ENCODE measurements at regions not wholly inside any gene's neighbourhood (a gene's known extent, or its start where the extent isn't known, plus 50 kb on each side); places are given as distances from the start of the nearest gene placed in this dataset.

- TF ChIP-seq EZH2phosphoT487 (IDR thresholded peaks at IDR 0.05; ENCODE audit: borderline replicate concordance) (no peak), CTCF (conservative IDR thresholded peaks at IDR 0.05; ENCODE audit: low read length) (no peak)
- Histone ChIP-seq H3K79me2 (ENCODE audit: insufficient read depth, low read length) (no peaks in the 10 kb centered on the region), H4K20me1 (ENCODE audit: insufficient read depth, low read length, poor library complexity, severe bottlenecking) (no peaks in the 10 kb centered on the region), H3K4me3 (ENCODE audit: low read length, poor library complexity, severe bottlenecking) (no peak overlapping the region), H3K9me2 (replicated peaks; ENCODE audit: low read depth, low read length) (no peaks in the 10 kb centered on the region), H3K4me1 (ENCODE audit: insufficient read depth, low read length, poor library complexity, severe bottlenecking) (no peaks in the 10 kb centered on the region), H3K27me3 (ENCODE audit: insufficient read depth, low read length, poor library complexity, severe bottlenecking) (no peaks in the 10 kb centered on the region), H3F3A (ENCODE audit: low read depth) (no peaks in the 10 kb centered on the region), H3K9me3 (ENCODE audit: insufficient read depth, low read depth, low read length) (no peaks in the 10 kb centered on the region), H3K36me3 (ENCODE audit: insufficient read depth, low read length) (no peaks in the 10 kb centered on the region), H3K4me2 (ENCODE audit: low read depth, low read length, poor library complexity, severe bottlenecking) (no peak overlapping the region), H3K9ac (ENCODE audit: low read depth, low read length, poor library complexity, severe bottlenecking) (no peak overlapping the region), H2AFZ (ENCODE audit: low read length) (no peak overlapping the region)
Measured at GRCh38 chr14:51333299-51333698, 93.3 kb downstream of the TMX1 start.

- Histone ChIP-seq H3K4me3 (ENCODE audit: low read length, poor library complexity, severe bottlenecking) (no peak overlapping the region), H3F3A (ENCODE audit: low read depth) (no peaks in the 10 kb centered on the region), H3K9ac (ENCODE audit: low read depth, low read length, poor library complexity, severe bottlenecking) (no peak overlapping the region), H3K27me3 (ENCODE audit: insufficient read depth, low read length, poor library complexity, severe bottlenecking) (no peaks in the 10 kb centered on the region), H3K4me2 (ENCODE audit: low read depth, low read length, poor library complexity, severe bottlenecking) (no peak overlapping the region), H2AFZ (ENCODE audit: low read length) (no peak overlapping the region), H3K4me1 (ENCODE audit: insufficient read depth, low read length, poor library complexity, severe bottlenecking) (no peaks in the 10 kb centered on the region), H3K9me3 (ENCODE audit: insufficient read depth, low read depth, low read length) (no peaks in the 10 kb centered on the region), H4K20me1 (ENCODE audit: insufficient read depth, low read length, poor library complexity, severe bottlenecking) (no peaks in the 10 kb centered on the region), H3K36me3 (ENCODE audit: insufficient read depth, low read length) (no peaks in the 10 kb centered on the region), H3K9me2 (replicated peaks; ENCODE audit: low read depth, low read length) (no peaks in the 10 kb centered on the region), H3K79me2 (ENCODE audit: insufficient read depth, low read length) (no peaks in the 10 kb centered on the region)
- no peak for TF ChIP-seq EZH2phosphoT487 (IDR thresholded peaks at IDR 0.05; ENCODE audit: borderline replicate concordance)
- TF ChIP-seq CTCF (conservative IDR thresholded peaks at IDR 0.05; ENCODE audit: low read length): no peak
Measured at GRCh38 chr14:51333901-51334521, 94.0 kb downstream of the TMX1 start.

- no peaks in the 10 kb centered on the region for H3F3A ChIP-seq (ENCODE audit: low read depth)
- no peak overlapping the region for H3K4me2 ChIP-seq (ENCODE audit: low read depth, low read length, poor library complexity, severe bottlenecking)
- H3K9ac ChIP-seq (ENCODE audit: low read depth, low read length, poor library complexity, severe bottlenecking): no peak overlapping the region
- H4K20me1 ChIP-seq (ENCODE audit: insufficient read depth, low read length, poor library complexity, severe bottlenecking): no peaks in the 10 kb centered on the region
- H3K9me2 ChIP-seq (replicated peaks; ENCODE audit: low read depth, low read length): no peaks in the 10 kb centered on the region
- no peaks in the 10 kb centered on the region for H3K36me3 ChIP-seq (ENCODE audit: insufficient read depth, low read length)
- TF ChIP-seq CTCF (conservative IDR thresholded peaks at IDR 0.05; ENCODE audit: low read length): no peak
- no peaks in the 10 kb centered on the region for H3K27me3 ChIP-seq (ENCODE audit: insufficient read depth, low read length, poor library complexity, severe bottlenecking)
- no peaks in the 10 kb centered on the region for H3K79me2 ChIP-seq (ENCODE audit: insufficient read depth, low read length)
- H3K4me1 ChIP-seq (ENCODE audit: insufficient read depth, low read length, poor library complexity, severe bottlenecking): no peaks in the 10 kb centered on the region
- no peak overlapping the region for H3K4me3 ChIP-seq (ENCODE audit: low read length, poor library complexity, severe bottlenecking)
- no peaks in the 10 kb centered on the region for H3K9me3 ChIP-seq (ENCODE audit: insufficient read depth, low read depth, low read length)
- no peak overlapping the region for H2AFZ ChIP-seq (ENCODE audit: low read length)
Measured at GRCh38 chr14:51334566-51334965, 94.5 kb downstream of the TMX1 start.
